Endothelial cell of umbilical vein (primary cell): ENCODE measurements at regions not wholly inside any gene's neighbourhood (a gene's known extent, or its start where the extent isn't known, plus 50 kb on each side); places are given as distances from the start of the nearest gene placed in this dataset.

Experiments used
- BruUV-seq: library from RNA; stranded (reverse); fragments of 400-500 nt; replicated peaks from 2 replicates; lab custom pipeline; 2021; lab: Mats Ljungman, UMichigan
- CTCF ChIA-PET: fragments of 300-600, 350-600 bp; sonication (Branson Sonifier 250); formaldehyde crosslinking; loops from one replicate; lab custom pipeline; 2021; ENCODE audit warnings: antibody characterized with exemption, inconsistent platforms; lab: Charles Lee
- POLR2A ChIA-PET: fragments of 300-600, 350-600 bp; sonication (Branson Sonifier 250); formaldehyde crosslinking; loops from one replicate; lab custom pipeline; 2021; ENCODE audit warnings: antibody characterized with exemption, inconsistent platforms; lab: Charles Lee
- DNase-seq: peaks from one replicate; pipeline ENCODE4 v3.0.0-alpha.2; 2011; ENCODE audit warnings: low read depth, low spot score
- FAIRE-seq: peaks from 2 replicates; lab custom pipeline; 2011; peaks lifted over from hg19 to GRCh38; lab: Jason Lieb, UNC
- H2AFZ ChIP-seq: 2 replicates; pipeline ENCODE4 v1.6.0; 2012; ENCODE audit warnings: low read depth, low read length, control low read depth, inconsistent platforms
- H3K27ac ChIP-seq: 2 replicates; pipeline ENCODE4 v1.5.1; 2011; ENCODE audit warnings: low read depth, mild to moderate bottlenecking, control low read depth, low read length, moderate library complexity; ENCODE audit not compliant: insufficient read depth
- H3K27me3 ChIP-seq, 2 experiments: 2 replicates each; pipeline versions ENCODE4 v1.6.0 to v1.6.1; 2011; ENCODE audit warnings: low read length in 2 of 2, mixed read lengths in 1 of 2; ENCODE audit not compliant: control insufficient read depth in 2 of 2, insufficient read depth in 2 of 2
- H3K36me3 ChIP-seq, 2 experiments: 2 replicates in 1 of 2; 3 replicates in 1 of 2; pipeline ENCODE4 v1.5.1; 2011; ENCODE audit warnings: low read length in 2 of 2, mild to moderate bottlenecking in 1 of 2, moderate library complexity in 1 of 2; ENCODE audit not compliant: control insufficient read depth in 2 of 2, insufficient read depth in 2 of 2; ENCODE audit errors: extremely low read depth in 1 of 2
- H3K4me1 ChIP-seq: 3 replicates; pipeline ENCODE4 v1.5.1; 2011; ENCODE audit warnings: mild to moderate bottlenecking, low read length; ENCODE audit not compliant: control insufficient read depth, insufficient read depth; ENCODE audit errors: extremely low read depth
- H3K4me2 ChIP-seq: 2 replicates; pipeline ENCODE4 v1.6.1; 2011; ENCODE audit warnings: low read length, control low read depth, mixed read lengths; ENCODE audit not compliant: insufficient read depth
- H3K4me3 ChIP-seq, 3 experiments: fragments of 200-600 bp in 1 of 3; sonication (generic), shearing (Covaris generic) in 1 of 3; replicated peaks in 1 of 3; 2 replicates each; pipeline ENCODE4 v1.5.1; 2011 to 2016; ENCODE audit warnings: control low read depth in 3 of 3, low read length in 3 of 3, mild to moderate bottlenecking in 2 of 3, inconsistent platforms in 1 of 3, low read depth in 1 of 3, moderate library complexity in 1 of 3; ENCODE audit not compliant: insufficient read depth in 1 of 3
- H3K79me2 ChIP-seq: 2 replicates; pipeline ENCODE4 v1.6.0; 2012; ENCODE audit warnings: low read length, inconsistent platforms; ENCODE audit not compliant: control insufficient read depth, insufficient read depth
- H3K9ac ChIP-seq: replicated peaks from 2 replicates; pipeline ENCODE3; 2011; ENCODE audit warnings: low read length, control low read depth; ENCODE audit not compliant: insufficient read depth; ENCODE audit errors: extremely low read depth
- H3K9me1 ChIP-seq: replicated peaks from 3 replicates; pipeline ENCODE4 v1.6.0; 2011; ENCODE audit warnings: mild to moderate bottlenecking, low read length; ENCODE audit not compliant: control insufficient read depth, insufficient read depth; ENCODE audit errors: extremely low read depth
- H3K9me3 ChIP-seq: replicated peaks from 2 replicates; pipeline ENCODE4 v1.5.1; 2012; ENCODE audit warnings: low read length, inconsistent platforms; ENCODE audit not compliant: control insufficient read depth, insufficient read depth
- H4K20me1 ChIP-seq: replicated peaks from 2 replicates; pipeline ENCODE3; 2011; ENCODE audit warnings: mild to moderate bottlenecking, low read length; ENCODE audit not compliant: control insufficient read depth, insufficient read depth; ENCODE audit errors: extremely low read depth
- CTCF ChIP-seq, 2 donors: IDR thresholded peaks; 1 replicate in 1 of 2; 2 replicates in 1 of 2; pipeline ENCODE4 v1.5.1; 2011; ENCODE audit warnings: low read length in 2 of 2, mild to moderate bottlenecking in 2 of 2, moderate library complexity in 2 of 2, control low read depth in 1 of 2, inconsistent platforms in 1 of 2, low read depth in 1 of 2; ENCODE audit not compliant: insufficient read depth in 1 of 2; ENCODE audit errors: extremely low read depth in 1 of 2
- EZH2 ChIP-seq: IDR thresholded peaks from 2 replicates; pipeline ENCODE4 v1.6.1; 2012; ENCODE audit warnings: borderline replicate concordance, low read depth, mild to moderate bottlenecking, moderate library complexity, low read length, inconsistent platforms; ENCODE audit not compliant: severe bottlenecking
- FOS ChIP-seq: IDR thresholded peaks from 2 replicates; pipeline ENCODE4 v1.6.1; 2011; ENCODE audit warnings: mild to moderate bottlenecking, low read length, moderate library complexity, borderline replicate concordance; ENCODE audit not compliant: insufficient read depth
- GATA2 ChIP-seq: IDR thresholded peaks from 2 replicates; pipeline ENCODE4 v1.7.0; 2011; ENCODE audit warnings: low read depth, mild to moderate bottlenecking, moderate library complexity, mixed read lengths, low read length; ENCODE audit not compliant: insufficient read length, insufficient read depth
- JUN ChIP-seq: IDR thresholded peaks from 2 replicates; pipeline ENCODE4 v1.6.1; 2011; ENCODE audit warnings: borderline replicate concordance, low read depth; ENCODE audit not compliant: insufficient read length, insufficient read depth
- MYC ChIP-seq: IDR thresholded peaks from one replicate; pipeline ENCODE4 v1.6.1; 2011; ENCODE audit warnings: mild to moderate bottlenecking, low read depth, low read length
- POLR2A ChIP-seq: IDR thresholded peaks from 2 replicates; pipeline ENCODE4 v1.6.1; 2012; ENCODE audit warnings: low read depth, mild to moderate bottlenecking, control low read depth, low read length
- POLR2AphosphoS5 ChIP-seq: IDR thresholded peaks from 2 replicates; pipeline ENCODE4 v1.6.1; 2012; ENCODE audit warnings: low read depth, mild to moderate bottlenecking, control low read depth, low read length, moderate library complexity; ENCODE audit not compliant: insufficient read depth
- dilution Hi-C: fragments of 300-500 bp; cut with MboI; formaldehyde crosslinking; loops from one replicate; pipeline ENCODE4 v1.15.0; 2019; ENCODE audit warnings: low sequenced_read_pairs; ENCODE audit not compliant: extremely low pct_ligation_motif_present
- intact Hi-C: fragments of 100-400 bp; cut with micrococcal nuclease; formaldehyde crosslinking; loops from one replicate; pipeline ENCODE4 v1.10.0; 2022
- TF ChIP-seq, protein P1 (sequence below): IDR thresholded peaks from 2 replicates; pipeline ENCODE4 v1.6.1; 2011; ENCODE audit not compliant: insufficient read depth, insufficient read length

GRCh38 chr2:173663353-173663752 is 301.8 kb downstream of the SP3 start:
- no TSS peak for BruUV-seq
- no peak overlapping the region for H3K27ac ChIP-seq
- no peaks in the 10 kb centered on the region for H3K36me3 ChIP-seq
- no peak overlapping the region for H3K9ac ChIP-seq
- H3K4me2 ChIP-seq: no peak overlapping the region
- no peaks in the 10 kb centered on the region for H3K79me2 ChIP-seq
- no peaks in the 10 kb centered on the region for H3K9me1 ChIP-seq
- intact Hi-C loops (no loop called here), dilution Hi-C loops (no loop called here)
- ChIA-PET POLR2A (no interaction called here), CTCF (interaction anchor here (0.8 kb wide), 1 partner anchor 16 kb away, joined by 3 read pairs; no protein-coding TSS in a partner anchor)
- no peaks in the 10 kb centered on the region for H4K20me1 ChIP-seq
- H3K9me3 ChIP-seq: no peaks in the 10 kb centered on the region
- peaks cover 4 to 21% of the 10 kb centered on the region in 2 experiments for H3K27me3 ChIP-seq
- no peak overlapping the region for H2AFZ ChIP-seq
- TF ChIP-seq POLR2A (no peak), MYC (no peak), GATA2 (no peak), CTCF (IDR thresholded peaks at IDR 0.05; ENCODE audit: extremely low read depth in 1 of 2, insufficient read depth in 1 of 2, low read depth in 1 of 2, low read length in 2 of 2) (no peak), POLR2AphosphoS5 (no peak), FOS (no peak), JUN (no peak), EZH2 (no peak)
- TF ChIP-seq, protein P1, sequence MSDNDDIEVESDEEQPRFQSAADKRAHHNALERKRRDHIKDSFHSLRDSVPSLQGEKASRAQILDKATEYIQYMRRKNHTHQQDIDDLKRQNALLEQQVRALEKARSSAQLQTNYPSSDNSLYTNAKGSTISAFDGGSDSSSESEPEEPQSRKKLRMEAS: no peak
- H3K4me3 ChIP-seq: no peak overlapping the region
- FAIRE-seq (no peak), DNase-seq (no peak)
- H3K4me1 ChIP-seq: no peaks in the 10 kb centered on the region
